Upper lobe of left lung (tissue), 4 donors: ENCODE measurements at regions not wholly inside any gene's neighbourhood (a gene's known extent, or its start where the extent isn't known, plus 50 kb on each side); places are given as distances from the start of the nearest gene placed in this dataset.

Source experiments
- CTCF ChIP-seq, 6 experiments: fragments of 450-650 bp in 4 of 6; fragments of 200-600 bp in 2 of 6; sonication (generic) in 2 of 6; IDR thresholded peaks; one replicate each; pipeline ENCODE4 v1.5.1; 2016 to 2019; ENCODE audit warnings: antibody characterized with exemption in 6 of 6
- EP300 ChIP-seq, 4 donors: sonication (generic); formaldehyde crosslinking; IDR thresholded peaks; one replicate each; pipeline ENCODE4 v1.5.1; 2017; ENCODE audit warnings: antibody characterized with exemption in 4 of 4, control low read depth in 2 of 4
- POLR2A ChIP-seq, 4 donors: fragments of 450-650 bp; IDR thresholded peaks; one replicate each; pipeline ENCODE4 v1.5.1; 2016 to 2017; ENCODE audit warnings: antibody characterized with exemption in 4 of 4, mild to moderate bottlenecking in 2 of 4
- POLR2AphosphoS5 ChIP-seq, 2 donors: sonication (generic); formaldehyde crosslinking; IDR thresholded peaks; one replicate each; pipeline ENCODE4 v1.5.1; 2017; ENCODE audit warnings: antibody characterized with exemption in 2 of 2

- no peak for TF ChIP-seq CTCF (IDR thresholded peaks at IDR 0.05)
- TF ChIP-seq POLR2A (IDR thresholded peaks at IDR 0.05), result no peak
- no peak for TF ChIP-seq EP300 (IDR thresholded peaks at IDR 0.05)
- TF ChIP-seq POLR2AphosphoS5 (IDR thresholded peaks at IDR 0.05), result no peak
Observed at GRCh38 chr9:95613670-95614069, 96.9 kb upstream of the PTCH1 start.
